NCI-H1417 (cell line): ENCODE measurements at regions not wholly inside any gene's neighbourhood (a gene's known extent, or its start where the extent isn't known, plus 50 kb on each side); places are given as distances from the start of the nearest gene placed in this dataset.
"Not testable (repeated sequence)": the region's sequence is repeated elsewhere in the genome, so short reads cannot be mapped to it uniquely, and the experiment has no call there.

Experiments
- DNase-seq, 3 experiments: peaks; one replicate each; lab custom pipeline; 2025; lab: John Stamatoyannopoulos, UW

DNA sequence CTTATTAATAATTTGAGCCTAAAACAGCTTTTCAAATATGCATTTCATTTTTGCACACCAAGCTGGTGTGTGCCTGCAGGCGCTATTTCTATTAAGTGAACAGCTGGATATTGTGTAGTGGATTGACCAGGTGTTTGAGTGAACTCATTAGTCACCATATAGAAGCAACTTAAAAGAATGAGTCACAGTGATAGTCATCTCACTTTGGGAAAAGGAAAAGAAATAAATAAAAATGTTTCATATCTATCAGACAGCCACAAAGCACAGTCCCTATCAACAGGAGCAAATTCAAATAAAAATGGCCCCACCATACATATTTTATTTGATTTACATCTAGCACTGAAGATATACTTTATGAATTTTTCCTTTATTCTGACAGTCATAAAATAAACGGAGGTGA is 456.5 kb upstream of the CDH9 start:
- DNase-seq = peak in 1 of 3 experiments; percentile 67

DNA sequence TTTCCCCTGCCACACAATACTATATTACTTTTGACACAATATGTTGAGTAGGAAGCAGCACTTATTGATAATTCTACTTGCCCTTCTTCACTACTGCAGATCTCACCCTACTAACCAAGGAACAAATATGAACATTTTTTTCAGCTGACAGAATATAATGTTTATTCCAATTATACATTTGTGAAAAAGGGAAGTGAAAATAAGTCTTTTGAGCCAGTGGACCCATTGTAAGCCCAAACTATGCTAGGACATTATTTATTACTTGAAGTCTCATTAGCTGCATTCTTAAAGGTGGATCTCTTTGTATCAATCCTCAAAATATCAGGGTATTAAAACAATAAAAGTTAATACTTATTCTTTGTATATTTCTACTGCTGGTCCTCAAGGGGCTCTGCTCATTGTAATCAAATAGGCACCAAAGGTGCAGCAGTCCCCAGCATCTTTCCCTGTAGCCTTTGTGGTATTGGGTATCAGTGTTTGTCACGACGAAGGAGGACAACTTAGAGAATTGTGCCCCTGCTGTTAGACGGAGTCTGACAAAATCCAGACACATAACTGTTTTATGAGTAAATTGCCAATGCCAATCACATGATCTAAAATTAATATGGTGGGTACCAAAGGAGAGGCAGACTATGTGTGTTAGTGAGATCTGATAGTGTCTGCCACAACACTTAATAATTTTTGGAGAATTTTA is 453.5 kb upstream of the CDH9 start:
- no peak for DNase-seq

DNA sequence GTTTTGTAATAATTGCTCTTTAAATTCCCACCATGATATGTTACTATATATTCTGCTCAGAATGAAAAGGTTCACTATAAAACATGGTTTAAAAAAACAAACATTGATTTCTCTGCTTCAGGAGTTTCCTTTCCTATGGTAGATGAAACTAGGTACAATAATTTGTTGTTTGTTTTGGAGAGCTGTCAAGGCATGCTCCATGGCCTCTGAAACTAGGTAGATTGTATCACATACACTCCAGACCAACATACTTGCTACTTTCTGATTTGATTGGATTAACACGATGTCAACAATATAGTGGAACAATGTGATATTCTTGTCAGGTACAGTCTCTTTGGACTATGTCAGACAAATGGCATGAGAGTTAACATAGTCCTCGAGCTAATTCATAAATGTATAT is 452.7 kb upstream of the CDH9 start:
- DNase-seq = no peak

DNA sequence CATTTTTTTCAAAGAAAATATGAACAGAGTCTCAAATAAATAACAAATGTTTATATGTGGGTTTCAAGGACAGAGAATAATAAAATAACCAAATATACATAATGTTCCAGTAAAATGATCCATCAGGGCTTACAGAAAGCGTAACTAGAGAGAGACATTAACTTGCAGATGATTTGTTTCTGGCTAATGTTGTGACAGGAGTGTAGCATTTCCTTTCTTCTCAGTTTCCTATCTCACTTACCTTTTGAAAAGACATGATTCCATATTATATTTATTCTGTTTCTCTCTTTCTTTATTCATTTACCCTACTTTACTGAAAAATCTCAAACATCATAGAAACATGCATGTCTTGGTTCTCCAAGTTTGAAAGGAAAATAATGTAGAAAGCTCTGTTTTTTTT is 451.3 kb upstream of the CDH9 start:
- no peak for DNase-seq

DNA sequence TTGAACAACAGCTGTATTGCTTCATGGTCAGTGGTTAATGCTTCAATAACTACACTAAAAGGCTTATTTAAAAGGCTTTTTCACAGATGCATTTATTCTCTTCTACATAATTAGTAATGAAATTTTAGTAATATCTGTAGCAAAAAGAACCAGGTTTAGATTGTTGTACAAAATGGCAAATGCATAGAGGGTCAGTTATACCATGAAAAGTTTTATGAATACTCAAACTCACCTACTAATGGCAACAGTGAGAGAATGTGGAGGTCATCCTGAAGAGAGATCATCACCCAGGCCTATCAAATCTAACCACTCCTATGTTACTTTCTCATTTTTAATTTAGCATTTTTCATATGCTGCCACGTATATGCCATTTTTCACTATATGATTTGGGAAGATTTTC is 444.3 kb upstream of the CDH9 start:
- DNase-seq = no peak

DNA sequence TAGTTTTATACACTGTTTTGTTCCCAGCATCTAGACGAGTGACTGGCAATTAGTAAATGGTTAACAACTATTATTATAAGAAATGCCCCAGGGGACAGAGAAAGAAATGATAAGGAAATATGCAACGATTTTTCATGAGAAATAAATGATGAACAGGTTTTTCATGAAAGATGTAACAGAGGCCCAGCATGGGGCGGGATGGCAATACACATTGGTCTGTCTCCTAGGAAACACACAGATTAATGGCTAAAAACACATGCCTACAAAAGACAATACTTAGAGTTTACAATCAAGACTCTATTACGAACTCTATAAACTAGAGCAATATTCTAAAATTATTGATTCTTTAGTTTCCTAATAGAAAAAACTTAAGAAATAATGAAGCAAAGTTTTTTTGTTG is 441.5 kb upstream of the CDH9 start:
- DNase-seq = peak in 2 of 3 experiments; percentile 3 to 46

DNA sequence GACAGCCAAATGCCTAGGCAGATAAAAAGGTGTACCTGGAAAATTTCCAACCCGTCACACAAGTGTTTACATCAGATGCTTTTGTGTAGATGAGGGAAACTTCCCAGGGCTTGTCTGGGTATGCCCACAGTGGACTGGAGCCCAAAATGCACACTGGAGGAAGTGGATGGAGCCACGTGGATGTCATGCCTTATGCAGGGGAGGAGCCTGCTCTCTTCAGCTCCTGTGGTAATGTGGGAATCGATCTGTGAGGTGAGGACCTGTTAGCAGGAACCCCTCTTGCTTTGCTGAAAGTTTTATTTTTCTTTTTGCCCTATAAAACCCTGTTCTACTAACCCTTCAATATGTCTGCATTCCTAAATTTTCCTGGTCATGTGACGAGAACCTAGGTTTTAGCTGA is 439.2 kb upstream of the CDH9 start:
- DNase-seq = no peak

DNA sequence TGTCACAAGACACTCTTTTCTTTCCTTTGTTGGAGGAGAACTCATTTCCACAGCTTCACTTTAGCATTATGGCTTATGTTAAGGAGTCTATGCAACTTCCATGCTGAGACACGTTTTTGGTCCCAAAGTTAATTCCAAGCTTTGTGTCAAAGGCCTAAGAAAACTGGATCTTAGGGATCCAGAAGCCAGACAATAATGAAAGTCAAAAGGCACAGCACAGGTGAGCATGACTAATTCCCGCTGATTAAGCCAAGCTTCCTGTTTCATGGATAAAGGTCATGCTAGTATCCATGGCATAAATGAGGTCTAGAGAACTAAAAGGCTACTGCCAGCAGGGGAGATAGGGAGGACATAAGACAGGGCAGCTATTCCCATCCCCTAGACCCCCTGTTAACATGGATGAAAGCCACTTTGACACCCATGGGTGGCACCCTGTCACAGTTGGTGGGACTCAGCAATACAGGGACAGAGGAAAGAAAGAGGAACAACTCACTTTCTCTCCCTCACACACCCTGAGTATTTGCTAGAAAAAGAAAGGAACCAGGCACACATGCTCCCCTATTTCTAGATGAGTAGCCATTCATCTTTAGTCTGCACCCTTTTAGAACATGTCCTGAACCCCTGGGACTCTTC is 438.1 kb upstream of the CDH9 start:
- DNase-seq = no peak

DNA sequence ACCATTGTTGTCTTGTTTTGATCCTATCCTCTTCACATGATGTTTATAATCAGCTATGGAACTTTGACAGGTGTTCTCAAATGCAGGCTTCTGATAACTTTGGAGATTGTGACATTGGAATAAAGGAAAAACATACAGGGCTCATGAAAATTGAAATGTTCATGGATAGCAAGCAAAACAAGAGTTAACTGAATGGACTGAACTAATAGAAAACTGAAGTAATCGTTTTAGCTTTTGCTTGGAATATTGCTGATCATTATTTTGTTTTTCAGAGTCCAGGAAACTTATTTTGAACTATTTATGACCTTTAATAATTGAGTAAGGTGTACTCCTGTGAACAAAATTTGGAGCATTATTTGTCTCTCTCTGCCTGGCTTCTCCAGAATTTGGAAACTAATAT is 436.7 kb upstream of the CDH9 start:
- DNase-seq = no peak

DNA sequence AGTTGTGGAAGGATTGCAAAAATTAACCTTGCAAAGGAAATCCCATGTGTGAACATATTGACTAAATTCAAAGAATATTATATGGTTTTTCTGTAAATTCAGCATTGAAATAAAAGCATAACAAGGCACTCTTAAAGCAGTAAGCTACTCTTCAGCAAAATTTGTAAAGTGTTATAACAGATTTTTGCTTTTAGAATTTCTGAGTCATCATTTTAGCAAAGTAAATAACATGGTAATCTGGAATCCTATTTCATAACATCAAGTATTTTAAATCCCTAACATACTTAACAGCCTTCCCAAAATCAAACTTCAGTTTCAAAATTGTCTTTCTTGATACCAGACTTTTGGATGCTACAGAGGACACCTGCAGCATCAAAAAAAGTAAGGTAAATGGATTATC is 436.0 kb upstream of the CDH9 start:
- no peak for DNase-seq

DNA sequence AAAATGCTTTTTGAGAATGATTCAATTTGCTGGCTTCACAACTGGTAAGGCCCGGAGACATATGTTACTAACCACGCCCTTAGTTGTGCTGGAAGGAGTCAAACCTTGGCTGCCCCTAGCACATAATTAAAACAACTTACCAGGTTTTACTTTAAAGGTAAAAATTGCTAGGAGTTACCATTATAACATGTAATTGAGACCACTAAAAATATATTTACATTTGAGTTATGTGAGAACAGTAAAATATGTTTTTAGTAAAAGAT is 435.6 kb upstream of the CDH9 start:
- DNase-seq = no peak

DNA sequence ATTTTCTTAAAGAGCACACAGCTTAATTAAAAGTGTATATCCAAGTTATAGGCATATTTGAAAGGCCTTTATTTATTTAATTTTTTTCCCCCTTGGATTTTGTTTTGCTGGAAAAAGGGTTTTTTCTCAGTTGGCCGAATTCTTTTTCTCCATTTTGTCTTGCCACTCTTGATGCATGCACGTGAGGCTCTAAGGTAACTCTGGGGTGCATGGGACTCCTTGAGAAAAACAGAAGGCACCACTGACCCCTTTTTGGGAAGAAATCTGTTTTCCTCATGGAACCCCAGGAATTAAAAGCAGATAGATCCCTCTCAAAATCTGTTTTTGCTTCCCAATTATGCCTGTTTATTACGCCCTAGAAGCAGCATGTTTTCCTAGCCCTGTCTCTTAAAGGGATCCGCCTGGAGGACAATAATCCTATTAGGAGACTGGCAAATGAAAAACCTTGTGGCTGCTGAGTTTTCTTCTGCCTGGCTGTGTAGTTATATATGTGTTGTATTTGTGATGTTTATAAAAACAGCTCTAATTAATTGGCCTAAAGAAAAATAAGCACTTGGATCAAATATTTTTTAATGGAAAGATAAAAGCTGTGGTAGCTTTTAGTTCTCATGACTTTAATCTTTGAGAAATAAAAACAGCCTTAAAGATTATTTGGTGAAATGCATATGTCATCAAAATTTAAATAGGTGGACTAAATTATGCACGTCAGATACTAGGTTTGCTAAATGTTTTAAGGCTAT is 435.1 kb upstream of the CDH9 start:
- no peak for DNase-seq

DNA sequence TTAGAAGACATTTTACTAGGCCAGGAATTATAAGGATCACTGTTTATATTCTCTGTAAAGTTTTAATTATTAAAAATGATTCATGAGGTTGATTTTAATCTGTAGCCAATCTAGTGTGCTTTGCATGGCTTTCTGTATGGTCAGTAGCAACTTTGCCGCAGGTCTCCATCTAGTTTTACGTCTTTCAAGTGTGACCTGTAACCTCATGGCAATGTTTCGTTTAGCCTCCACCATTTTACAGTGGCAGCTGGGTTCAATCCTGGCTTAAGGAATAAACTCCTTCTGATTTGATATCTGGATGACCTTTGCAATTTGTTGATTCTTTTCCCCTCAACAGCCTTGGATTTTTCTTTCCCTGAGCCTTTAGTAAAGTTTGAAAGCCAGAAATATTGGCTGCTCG is 434.5 kb upstream of the CDH9 start:
- DNase-seq = no peak

DNA sequence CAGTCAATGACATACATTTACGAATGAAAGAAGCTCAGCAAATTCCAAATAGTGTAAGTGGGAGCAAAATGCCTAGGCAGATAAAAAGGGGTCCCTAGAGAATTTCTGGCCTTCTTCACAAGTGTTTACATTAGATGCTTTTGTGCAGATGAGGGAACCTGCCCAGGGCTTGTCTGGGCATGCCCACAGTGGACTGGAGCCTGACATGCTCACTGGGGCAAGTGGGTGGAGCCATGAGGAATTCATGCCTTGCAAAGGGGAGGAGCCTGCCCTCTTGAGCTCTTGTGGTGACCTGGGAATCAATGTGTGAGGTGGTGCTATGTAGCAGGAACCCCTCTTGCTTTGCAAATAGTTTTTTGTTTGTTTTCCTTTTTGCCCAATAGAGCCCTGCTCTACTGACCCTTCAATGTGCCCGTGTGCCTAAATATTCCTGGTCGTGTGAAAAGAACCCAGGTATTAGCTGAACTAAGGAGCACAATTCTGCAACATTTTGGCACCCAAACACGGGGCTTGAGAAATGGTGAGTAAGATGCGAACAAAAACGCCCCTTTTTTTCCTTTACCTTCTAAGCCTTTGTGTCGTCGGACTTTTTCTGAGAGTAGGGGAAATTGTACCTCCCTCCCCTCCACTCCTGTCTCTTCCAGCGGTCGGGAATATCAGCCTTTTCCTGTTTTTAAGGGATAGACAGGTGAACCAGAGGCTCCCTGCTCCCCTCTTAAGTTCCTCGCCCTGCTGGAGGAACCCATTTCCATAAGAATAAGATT is 433.8 kb upstream of the CDH9 start:
- DNase-seq = peak; percentile 8 to 48 (median 26)

DNA sequence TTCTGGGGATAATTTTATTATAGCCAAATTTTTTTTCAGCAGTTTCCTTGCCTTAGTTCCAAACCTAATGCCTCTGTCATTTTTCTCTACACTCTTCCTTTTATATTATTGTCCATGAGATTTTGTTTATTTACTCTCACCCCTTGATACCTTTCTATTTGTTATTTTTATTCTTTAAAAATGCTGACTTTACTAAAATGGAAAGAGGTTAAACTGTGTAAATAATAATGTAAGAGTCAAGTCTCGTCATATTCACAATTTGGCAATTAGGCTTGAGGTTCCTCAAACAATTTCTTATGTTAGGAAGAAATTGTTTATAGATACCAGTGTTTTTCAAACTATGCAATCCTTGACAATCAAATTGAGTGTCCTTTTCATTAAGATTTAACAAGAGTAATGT is 428.6 kb upstream of the CDH9 start:
- DNase-seq = no peak

DNA sequence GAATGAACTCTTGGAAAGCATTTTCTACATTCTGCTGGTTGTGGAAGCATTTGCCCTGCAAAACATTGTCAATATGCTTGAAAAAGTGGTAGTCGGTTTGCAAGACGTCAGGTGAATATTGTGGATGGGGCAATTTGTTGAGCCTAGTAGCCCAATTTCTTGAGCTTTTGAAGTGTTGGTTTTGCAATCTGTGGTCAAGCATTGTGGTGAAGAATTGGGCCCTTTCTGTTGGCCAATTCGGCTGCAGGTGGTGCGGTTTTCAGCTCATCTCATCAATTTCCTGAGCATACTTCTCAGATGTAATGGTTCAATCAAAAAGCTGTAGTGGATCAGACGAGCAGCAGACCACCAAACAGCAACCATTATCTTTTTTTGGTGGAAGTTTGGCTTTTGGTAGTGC is 426.8 kb upstream of the CDH9 start:
- DNase-seq = no peak

DNA sequence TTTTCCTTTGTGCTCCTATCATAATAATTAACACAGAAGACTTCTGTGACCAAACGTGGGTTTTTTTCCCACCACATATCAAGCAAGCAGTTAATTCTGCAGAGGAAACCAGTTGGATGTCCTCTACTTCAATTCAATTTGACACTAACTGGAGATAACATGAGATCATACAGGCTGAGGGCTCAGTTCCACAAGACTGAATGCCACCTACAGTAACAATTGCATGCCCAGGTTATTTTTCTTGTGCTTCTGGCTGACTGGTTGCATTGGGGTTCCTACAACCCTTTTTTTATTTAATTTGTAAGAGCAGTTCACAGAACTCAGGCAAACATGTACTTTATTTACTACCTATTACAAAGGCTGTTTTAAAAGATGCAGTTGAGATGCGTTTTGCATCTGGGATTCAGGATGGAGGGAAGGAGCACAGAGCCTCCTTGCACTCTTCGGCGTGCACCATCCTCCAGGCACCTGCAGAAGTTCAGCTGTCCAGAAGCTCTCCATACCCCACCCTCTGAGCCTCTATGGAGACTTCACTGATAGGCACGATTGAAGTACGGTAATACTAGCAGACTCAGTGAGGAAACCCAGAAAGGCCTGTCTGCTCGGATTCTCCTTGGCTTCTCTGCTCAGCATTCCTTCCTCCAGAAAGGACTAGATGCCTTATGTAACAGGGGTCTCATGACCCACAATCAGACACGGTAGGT is 425.2 kb upstream of the CDH9 start:
- no peak for DNase-seq

DNA sequence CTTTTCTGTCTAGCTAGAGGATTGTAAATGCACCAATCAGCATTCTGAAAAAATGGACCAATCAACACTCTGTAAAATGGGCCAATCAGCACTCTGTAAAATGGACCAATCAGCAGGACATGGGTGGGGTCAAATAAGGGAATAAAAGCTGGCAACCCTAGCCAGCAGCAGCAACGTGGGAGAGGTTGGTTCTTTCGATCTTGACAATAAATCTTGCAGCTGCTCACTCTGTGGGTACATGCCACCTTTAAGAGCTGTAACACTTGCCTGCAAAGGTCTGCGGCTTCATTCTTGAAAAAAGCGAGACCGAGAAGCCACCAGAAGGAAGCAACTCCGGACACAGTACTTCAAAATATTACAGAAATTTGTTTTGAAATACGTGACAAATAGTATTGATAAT is 424.6 kb upstream of the CDH9 start:
- no peak for DNase-seq

DNA sequence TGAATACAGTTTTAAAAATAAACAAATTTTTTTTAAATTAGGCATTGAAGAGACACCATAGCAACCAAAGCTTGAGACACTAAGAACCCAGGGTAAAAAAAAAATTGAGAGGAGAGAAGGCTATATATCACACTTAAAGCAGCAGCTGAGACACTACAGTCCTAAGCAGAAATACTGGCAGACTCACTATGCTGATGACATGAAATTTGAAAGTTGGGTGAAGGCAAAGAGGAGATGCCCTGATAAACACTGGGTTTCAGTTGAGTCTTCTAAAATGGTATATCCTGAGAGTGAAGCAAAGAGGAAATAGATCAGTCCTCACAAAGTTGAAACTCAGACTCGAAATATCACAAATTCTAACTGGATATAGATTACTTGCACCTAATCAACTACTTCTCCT is 419.9 kb upstream of the CDH9 start:
- DNase-seq = peak in 1 of 3 experiments; percentile 13

DNA sequence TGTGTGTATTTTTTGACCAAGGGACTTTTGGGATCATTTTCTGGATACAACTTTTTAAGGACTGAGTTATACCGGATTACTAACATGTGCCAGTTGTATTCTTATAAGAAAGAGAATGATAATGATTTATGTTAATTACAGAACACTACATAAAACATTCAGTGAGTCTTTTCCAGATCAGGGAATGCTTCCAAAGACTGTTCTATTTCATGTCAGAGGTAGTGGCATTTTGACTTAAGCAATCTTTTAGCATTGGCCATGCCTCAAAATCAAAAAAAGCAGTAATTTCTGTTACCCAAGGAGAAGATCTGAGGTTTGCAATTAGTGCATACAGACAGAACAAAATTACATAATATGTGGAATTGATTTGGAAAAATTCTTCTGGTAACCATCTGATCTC is 413.0 kb upstream of the CDH9 start:
- DNase-seq = no peak

DNA sequence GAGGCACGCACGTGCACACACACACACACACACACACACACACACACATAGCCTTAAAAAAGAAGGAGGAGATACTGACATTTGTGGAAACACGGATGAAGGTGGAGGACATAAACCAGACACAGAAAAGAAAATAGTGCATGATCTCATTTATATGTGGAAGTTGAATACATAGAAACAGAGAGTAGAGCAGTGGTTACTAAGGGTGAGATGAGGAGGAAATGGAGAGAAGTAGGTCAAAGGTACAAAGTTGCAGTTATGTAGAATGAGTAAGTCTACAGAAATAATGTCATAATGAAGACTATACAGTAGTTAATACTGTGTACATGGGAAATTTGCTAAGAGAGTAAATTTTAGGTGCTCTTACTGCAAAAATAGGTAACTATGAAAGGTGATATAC is 412.2 kb upstream of the CDH9 start:
- no peak for DNase-seq

DNA sequence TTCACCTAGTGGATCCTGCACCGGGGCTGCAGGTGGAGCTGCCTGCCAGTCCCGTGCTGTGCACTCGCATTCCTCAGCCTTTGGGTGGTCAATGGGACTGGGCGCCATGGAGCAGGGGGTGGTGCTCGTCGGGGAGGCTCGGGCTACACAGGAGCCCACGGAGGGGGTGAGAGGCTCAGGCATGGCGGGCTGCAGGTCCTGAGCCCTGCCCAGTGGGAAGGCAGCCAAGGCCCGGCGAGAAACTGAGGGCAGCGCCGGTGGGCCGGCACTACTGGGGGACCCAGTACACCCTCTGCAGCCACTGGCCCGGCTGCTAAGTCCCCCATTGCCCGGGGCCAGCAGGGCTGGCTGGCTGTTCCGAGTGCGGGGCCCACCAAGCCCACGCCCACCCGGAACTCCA is 401.0 kb upstream of the CDH9 start:
- DNase-seq = not testable (repeated sequence)
